HG02642 (cell line): ENCODE measurements at regions not wholly inside any gene's neighbourhood (a gene's known extent, or its start where the extent isn't known, plus 50 kb on each side); places are given as distances from the start of the nearest gene placed in this dataset.

Experiments
- ATAC-seq: cut with Tn5 transposase; IDR thresholded peaks from one replicate; pipeline ENCODE4 v1.9.1; 2021; ENCODE audit warnings: mild to moderate bottlenecking; ENCODE audit not compliant: unreplicated experiment, poor library complexity

DNA sequence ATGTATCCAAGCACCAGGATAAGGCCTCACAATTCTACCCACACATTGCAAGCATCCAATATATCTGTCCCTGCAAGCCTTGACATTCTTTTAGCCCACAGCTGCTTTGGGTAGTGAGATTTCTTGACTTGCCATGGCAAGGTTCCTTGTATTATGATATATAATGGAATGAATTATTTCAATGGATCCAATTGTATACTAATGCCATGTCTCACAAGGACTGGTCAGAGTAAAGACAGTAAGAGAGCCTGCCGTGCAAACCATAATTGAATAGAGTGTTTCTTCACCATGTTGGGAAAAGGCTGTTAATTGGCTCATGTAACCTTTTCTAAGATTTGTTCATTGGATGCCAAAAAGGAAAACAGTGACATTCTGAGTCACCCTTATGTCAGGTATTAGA lies 64.3 kb upstream of the RBBP8 start:
- ATAC-seq, result no peak

DNA sequence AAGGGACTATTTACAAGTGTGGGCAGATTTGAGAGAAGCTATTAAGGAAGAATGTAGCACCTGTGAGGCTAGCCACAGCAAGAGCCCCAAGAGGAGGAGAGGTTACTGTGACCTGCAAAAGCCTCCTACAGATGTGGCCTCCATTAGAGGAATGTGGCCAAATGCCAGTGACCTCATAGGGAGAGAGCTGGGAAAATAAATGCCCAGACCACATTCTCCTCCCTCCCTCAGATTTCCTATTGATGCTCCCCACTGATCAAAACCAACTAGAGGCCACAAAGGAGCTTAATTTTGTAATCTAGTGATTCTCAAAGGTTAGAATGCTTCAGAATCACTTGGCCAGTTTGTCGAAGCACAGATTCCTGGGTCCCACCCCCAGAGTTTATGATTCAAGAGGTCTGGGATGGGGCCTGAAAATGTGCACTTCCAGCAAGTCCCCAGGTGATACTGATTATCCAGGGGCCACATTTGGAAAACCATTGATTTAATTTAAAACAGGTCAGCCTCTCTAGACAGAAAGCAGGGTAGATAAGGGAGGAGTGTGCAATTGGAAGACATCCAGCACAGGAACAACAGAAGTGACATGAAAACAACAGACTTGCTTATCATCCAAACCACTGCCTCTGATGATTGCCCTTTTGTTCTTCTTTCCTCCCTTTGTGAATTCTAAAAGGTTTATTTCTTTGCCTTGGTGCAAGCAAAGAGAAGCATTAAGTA lies 61.2 kb upstream of the RBBP8 start:
- ATAC-seq, result no peak

DNA sequence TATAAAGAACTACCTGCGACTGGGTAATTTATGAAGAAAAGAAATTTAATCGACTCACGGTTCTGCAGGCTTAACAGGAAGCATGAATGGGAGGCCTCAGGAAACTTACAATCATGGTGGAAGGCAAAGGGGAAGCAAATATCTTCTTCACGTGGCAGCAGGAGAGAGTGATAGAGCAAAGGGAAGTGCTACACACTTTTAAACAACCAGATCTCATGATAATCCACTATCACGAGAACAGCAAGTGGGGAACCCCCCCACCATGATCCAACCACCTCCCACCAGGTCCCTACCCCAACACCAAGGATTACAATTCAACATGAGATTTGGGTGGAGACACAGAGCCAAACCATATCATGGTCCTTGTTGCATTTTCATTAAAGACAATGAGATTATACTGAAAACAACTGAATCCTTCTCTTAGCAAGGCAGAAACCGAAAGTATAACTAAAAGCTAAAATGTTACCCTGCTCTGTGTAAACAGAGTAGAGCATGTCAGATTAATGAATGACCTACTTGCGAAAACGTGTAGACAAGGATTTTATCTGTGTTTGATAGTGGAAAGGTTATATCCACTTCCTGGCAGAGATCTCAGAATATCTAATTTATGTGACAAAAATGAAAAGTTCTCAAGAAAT lies 60.1 kb upstream of the RBBP8 start:
- ATAC-seq, result peak; percentile 80

DNA sequence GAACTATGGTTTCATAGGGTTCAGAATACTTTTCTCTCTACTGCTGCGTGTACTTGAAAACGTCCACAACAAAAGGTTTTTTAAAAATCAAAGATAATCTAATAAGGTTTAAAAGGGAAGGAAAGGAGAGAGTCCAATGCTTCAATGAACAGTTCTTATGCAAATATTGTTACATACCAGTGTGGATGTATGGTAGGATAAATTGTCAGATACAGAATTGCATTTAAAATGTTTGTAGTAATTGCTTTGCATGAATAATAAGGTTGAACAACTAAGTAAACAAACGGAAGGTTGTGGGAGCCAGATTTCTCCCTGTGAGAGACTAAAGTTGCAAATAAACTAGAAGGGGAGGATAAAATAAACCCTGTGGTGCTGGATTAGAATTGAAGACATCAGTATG lies 53.8 kb upstream of the RBBP8 start:
- no peak for ATAC-seq

DNA sequence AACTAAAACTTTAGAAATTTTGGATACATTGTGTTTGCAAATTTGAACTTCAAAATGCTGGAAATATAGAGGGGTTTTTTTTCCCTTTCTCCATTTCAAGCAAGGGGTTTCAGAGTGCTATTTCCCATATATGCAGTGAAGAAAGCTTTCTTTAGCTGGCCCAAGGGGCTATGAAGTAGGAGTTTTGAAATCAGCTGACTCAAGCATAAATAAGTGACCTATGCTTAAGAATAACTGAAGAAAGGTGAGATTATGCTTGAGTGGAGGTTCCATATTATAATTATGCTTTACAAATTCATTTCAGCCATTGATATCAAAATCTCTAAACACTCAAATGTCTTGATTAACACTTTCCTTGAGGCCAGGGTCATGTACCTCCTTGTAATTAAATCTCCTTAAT lies 51.0 kb upstream of the RBBP8 start:
- no peak for ATAC-seq

DNA sequence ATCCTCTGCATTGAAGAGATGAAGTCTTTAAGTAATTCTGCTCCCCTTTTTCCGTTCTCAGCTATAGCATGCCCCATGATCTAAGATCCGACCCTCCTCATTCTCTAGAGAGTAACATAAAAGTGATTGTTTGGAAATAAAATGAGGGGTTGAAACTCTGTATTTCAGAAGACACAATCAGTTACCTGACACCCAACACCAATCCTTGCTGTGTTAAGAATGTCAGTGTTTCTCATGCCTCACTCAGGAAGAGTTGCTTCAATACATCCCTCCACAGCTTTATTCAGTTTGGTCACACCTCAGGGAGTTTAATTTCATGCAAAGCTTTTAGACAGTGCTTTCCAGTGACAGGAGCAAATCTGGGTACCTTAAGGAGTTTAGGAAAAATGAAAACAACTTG lies 49.9 kb upstream of the RBBP8 start:
- ATAC-seq, result no peak
